Small intestine (tissue), 7 donors: ENCODE measurements at regions not wholly inside any gene's neighbourhood (a gene's known extent, or its start where the extent isn't known, plus 50 kb on each side); places are given as distances from the start of the nearest gene placed in this dataset.

Experiments
- DNase-seq, 2 donors: peaks; one replicate each; pipeline versions ENCODE4 v3.0.0 to v3.0.0-alpha.2; 2013
- FAIRE-seq: peaks from 2 replicates; lab custom pipeline; 2012; peaks lifted over from hg19 to GRCh38; lab: Jason Lieb, UNC
- H3K27ac ChIP-seq, 3 donors: one replicate each; pipeline ENCODE4 v1.5.1; 2013; ENCODE audit warnings: low read length in 2 of 3, mild to moderate bottlenecking in 2 of 3, control low read depth in 1 of 3, inconsistent platforms in 1 of 3, low read depth in 1 of 3, moderate library complexity in 1 of 3
- H3K27me3 ChIP-seq, 3 donors: one replicate each; pipeline ENCODE4 v1.6.1; 2013; ENCODE audit warnings: low read length in 3 of 3, inconsistent platforms in 1 of 3; ENCODE audit not compliant: control insufficient read depth in 3 of 3, insufficient read depth in 3 of 3
- H3K36me3 ChIP-seq, 3 donors: one replicate each; pipeline ENCODE4 v1.6.1; 2013; ENCODE audit warnings: low read length in 3 of 3, inconsistent platforms in 1 of 3, low read depth in 1 of 3, mild to moderate bottlenecking in 1 of 3, moderate library complexity in 1 of 3; ENCODE audit not compliant: control insufficient read depth in 3 of 3, insufficient read depth in 2 of 3
- H3K4me1 ChIP-seq, 3 donors: one replicate each; pipeline ENCODE4 v1.6.1; 2013; ENCODE audit warnings: low read length in 2 of 3, inconsistent platforms in 1 of 3, low read depth in 1 of 3, mild to moderate bottlenecking in 1 of 3, moderate library complexity in 1 of 3; ENCODE audit not compliant: control insufficient read depth in 3 of 3, insufficient read depth in 2 of 3
- H3K4me3 ChIP-seq, 3 donors: one replicate each; pipeline ENCODE4 v1.5.1; 2013; ENCODE audit warnings: low read length in 3 of 3, control low read depth in 1 of 3, inconsistent platforms in 1 of 3, low read depth in 1 of 3, mild to moderate bottlenecking in 1 of 3, moderate library complexity in 1 of 3
- H3K9me3 ChIP-seq, 2 donors: one replicate each; pipeline ENCODE4 v1.6.1; 2013; ENCODE audit warnings: low read depth in 1 of 2, low read length in 1 of 2; ENCODE audit not compliant: control insufficient read depth in 2 of 2, insufficient read depth in 1 of 2
- WGBS, 3 donors: extraction: QIAGEN DNeasy Blood & Tissue Kit; methylation state at CpG; one replicate each; pipeline ENCODE4 v1.1.7; 2013; 5-methylcytosine and 5-hydroxymethylcytosine counted together
- donor health status: healthy with polysubstance abuse.
- donor health status: control.
- donor health status: control.
- donor health status: Bipolar disorder and iron deficiency.
- donor health status: healthy.

GRCh38 chr10:64745565-64745964 lies 1224.4 kb downstream of the REEP3 start:
- H3K4me1 ChIP-seq, result peaks cover 0 to 3% (median 0%) of the 10 kb centered on the region in 3 donors
- H3K4me3 ChIP-seq, result no peak overlapping the region
- H3K9me3 ChIP-seq, result peaks cover 0 to 3% of the 10 kb centered on the region in 2 donors
- DNase-seq (peak in 1 of 2 donors; percentile 16), FAIRE-seq (no peak)
- no peaks in the 10 kb centered on the region for H3K36me3 ChIP-seq
- no peaks in the 10 kb centered on the region for H3K27me3 ChIP-seq
- WGBS, 3 donors, result 13 to 48% (median 36%) methylated on average over 1 of the region's 1 CpG
- no peak overlapping the region for H3K27ac ChIP-seq

DNA sequence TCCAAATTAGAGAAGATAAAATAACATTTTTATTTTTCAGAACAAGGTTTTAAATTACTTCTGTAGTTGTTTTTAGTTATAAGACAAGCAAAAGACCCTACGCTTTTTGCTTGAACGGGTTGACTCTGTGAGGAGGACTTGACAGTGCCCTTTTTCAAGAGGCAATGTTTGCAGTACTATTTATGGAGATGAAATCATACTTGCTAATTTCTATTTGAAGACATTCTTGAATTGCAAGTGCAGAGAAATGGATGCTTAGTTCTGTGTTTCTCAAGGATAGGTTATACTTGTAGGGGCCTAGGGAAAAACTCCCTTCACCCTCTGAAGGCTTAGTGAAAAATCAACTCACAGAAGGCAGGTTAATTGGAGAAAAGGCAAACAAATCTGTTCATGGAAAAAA lies 1229.5 kb downstream of the REEP3 start:
- H3K9me3 ChIP-seq, result no peaks in the 10 kb centered on the region
- WGBS, 3 donors, result 67 to 91% (median 90%) methylated on average over 2 of the region's 2 CpGs
- H3K4me3 ChIP-seq, result no peak overlapping the region
- H3K36me3 ChIP-seq, result no peaks in the 10 kb centered on the region
- H3K4me1 ChIP-seq, result no peaks in the 10 kb centered on the region
- FAIRE-seq (no peak), DNase-seq (no peak)
- H3K27me3 ChIP-seq, result no peaks in the 10 kb centered on the region
- no peak overlapping the region for H3K27ac ChIP-seq

- Histone ChIP-seq H3K9me3 (no peaks in the 10 kb centered on the region), H3K27ac (no peak overlapping the region), H3K4me1 (no peaks in the 10 kb centered on the region), H3K27me3 (no peaks in the 10 kb centered on the region), H3K36me3 (no peaks in the 10 kb centered on the region), H3K4me3 (no peak overlapping the region)
- DNase-seq (no peak), FAIRE-seq (no peak)
- 87 to 92% (median 92%) methylated on average over 2 of the region's 2 CpGs for WGBS, 3 donors
Measured at GRCh38 chr10:64753516-64753915, 1232.3 kb downstream of the REEP3 start.

DNA sequence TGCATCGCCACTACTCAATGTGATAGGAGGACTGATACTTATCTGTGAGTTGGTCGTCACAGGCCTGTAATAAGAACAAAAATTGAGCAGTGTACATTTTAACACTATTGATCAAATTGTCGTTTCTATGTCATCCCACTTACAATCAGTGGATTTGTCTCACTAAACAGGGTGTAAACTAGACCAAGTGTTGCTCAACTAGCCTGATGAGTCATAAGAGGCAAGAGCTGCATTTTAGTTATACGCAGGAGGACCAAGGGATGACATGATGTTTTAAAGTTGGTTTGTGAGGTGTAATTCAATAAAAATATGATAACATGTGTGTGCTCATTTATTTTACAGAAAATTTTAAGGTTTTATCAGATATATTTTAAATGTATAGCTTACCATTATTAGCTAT lies 1239.2 kb downstream of the REEP3 start:
- FAIRE-seq (no peak), DNase-seq (no peak)
- H3K27ac ChIP-seq, result no peak overlapping the region
- 74 to 81% (median 79%) methylated on average over 4 of the region's 4 CpGs for WGBS, 3 donors
- no peak overlapping the region for H3K4me3 ChIP-seq
- no peaks in the 10 kb centered on the region for H3K9me3 ChIP-seq
- H3K4me1 ChIP-seq, result no peaks in the 10 kb centered on the region
- no peaks in the 10 kb centered on the region for H3K27me3 ChIP-seq
- H3K36me3 ChIP-seq, result no peaks in the 10 kb centered on the region

DNA sequence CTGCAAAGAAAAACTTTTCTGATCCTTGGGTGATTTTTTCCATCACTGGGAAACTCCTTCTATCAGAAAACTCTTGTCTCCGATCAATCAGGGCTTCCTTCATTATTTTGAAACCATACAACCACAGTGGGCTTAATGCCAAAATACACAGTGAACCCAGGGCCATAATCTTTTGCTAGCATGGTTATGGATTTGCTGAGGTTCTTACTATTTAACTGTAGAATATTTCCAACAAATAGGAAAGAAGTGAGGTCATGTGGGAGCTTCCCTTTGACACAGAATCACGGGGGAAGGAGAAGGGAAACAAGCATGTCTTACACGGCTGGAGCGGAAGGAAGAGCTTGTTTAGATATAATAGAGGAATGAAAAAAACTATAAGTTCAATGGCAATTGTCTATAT lies 1241.7 kb downstream of the REEP3 start:
- no peaks in the 10 kb centered on the region for H3K27me3 ChIP-seq
- H3K9me3 ChIP-seq, result no peaks in the 10 kb centered on the region
- DNase-seq (no peak), FAIRE-seq (no peak)
- H3K4me3 ChIP-seq, result no peak overlapping the region
- 55 to 75% (median 64%) methylated on average over 4 of the region's 4 CpGs for WGBS, 3 donors
- no peaks in the 10 kb centered on the region for H3K36me3 ChIP-seq
- H3K4me1 ChIP-seq, result no peaks in the 10 kb centered on the region
- no peak overlapping the region for H3K27ac ChIP-seq

DNA sequence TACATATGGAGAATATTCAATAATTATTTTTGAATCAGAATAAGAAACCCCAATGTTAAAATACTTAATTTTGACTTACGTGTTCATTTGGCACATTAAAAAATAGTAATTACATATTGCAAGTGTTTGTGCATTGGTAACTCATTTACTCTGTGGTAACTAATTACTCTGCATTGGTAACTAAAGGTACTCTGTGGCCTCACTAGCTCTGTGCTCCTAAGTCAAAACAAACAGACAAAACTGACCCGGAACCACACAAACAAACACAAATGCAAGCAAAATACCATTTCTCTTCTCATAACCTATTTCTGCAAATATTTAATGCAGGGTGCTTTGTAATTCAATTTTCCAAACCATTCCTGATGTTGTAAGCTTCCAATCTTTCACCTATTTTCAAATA lies 1244.3 kb downstream of the REEP3 start:
- FAIRE-seq (no peak), DNase-seq (no peak)
- WGBS, 3 donors, result 70 to 80% (median 75%) methylated on average over 2 of the region's 2 CpGs

DNA sequence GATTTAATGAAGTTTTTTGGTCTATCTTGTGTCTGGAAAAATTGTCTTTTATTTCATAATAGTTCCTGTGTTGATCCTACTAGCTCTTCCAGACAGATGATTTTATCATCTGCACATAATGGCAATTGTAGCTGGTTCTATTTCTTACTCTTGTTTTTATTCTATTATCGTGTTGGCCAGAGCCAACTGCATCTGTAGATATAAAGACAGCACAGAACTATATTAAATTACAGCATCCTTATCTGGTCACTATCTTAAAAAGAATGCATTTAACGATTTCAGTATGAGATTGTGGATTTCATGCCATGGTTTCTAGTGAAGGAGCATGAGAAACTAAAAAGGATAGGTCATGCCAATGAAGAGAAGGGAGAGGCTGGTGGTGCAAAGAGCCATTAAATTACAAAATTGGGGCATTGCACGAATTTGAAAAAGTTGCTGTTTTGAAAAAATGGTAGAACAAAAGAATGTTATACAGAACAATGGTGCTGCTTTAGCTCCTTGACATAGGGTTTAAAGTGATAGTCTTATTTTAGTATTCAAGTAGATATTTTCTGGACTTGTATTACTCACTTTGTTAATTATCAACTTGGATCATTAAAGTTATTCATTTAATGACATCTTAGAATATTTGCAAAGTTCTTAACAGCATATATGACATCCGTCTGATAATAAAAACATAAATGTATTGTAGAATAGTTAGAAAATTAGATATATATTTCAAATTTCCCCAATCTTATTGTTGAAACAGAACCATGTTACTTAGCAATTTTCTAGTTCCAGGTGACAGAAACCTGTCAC lies 1250.3 kb downstream of the REEP3 start:
- WGBS, 3 donors, result 55 to 70% (median 57%) methylated on average over 4 of the region's 4 CpGs
- H3K36me3 ChIP-seq, result no peaks in the 10 kb centered on the region
- DNase-seq, result peak in 1 of 2 donors; percentile 42
- FAIRE-seq, result peak; percentile 65
- no peaks in the 10 kb centered on the region for H3K27me3 ChIP-seq
- no peak overlapping the region for H3K4me3 ChIP-seq
- H3K27ac ChIP-seq, result peak overlapping the region in 1 of 3 donors; percentile 67
- no peaks in the 10 kb centered on the region for H3K9me3 ChIP-seq
- peaks cover 0 to 7% (median 0%) of the 10 kb centered on the region in 3 donors for H3K4me1 ChIP-seq

More for the DNA sequence above, 1244.3 kb downstream of the REEP3 start:
- Histone ChIP-seq H3K27ac (no peak overlapping the region), H3K9me3 (no peaks in the 10 kb centered on the region), H3K36me3 (no peaks in the 10 kb centered on the region), H3K4me1 (no peaks in the 10 kb centered on the region), H3K27me3 (no peaks in the 10 kb centered on the region), H3K4me3 (no peak overlapping the region)

DNA sequence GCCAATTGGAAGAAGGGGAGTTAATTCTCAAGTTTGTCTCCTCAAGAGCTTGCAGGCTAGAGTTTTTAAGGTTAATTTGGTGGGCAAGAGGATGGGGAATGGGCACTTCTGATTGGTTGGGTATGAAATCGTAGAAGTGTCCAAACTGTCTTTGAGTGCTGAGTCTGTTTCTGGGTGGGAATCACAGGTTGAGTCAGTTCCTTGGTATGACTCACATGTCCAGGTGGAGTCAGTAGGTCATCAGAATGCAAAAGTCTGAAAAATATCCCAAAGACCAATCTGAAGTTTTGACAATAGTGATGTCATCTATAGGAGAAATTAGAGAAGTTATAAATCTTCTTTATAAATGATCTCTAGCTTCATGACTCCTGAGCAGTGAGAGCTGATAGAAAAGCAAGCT lies 1252.2 kb downstream of the REEP3 start:
- no peak for DNase-seq
- Histone ChIP-seq H3K27ac (no peak overlapping the region), H3K27me3 (no peaks in the 10 kb centered on the region), H3K9me3 (no peaks in the 10 kb centered on the region), H3K36me3 (no peaks in the 10 kb centered on the region), H3K4me1 (peaks cover 0 to 7% (median 0%) of the 10 kb centered on the region in 3 donors), H3K4me3 (no peak overlapping the region)
- FAIRE-seq, result no peak
- 83 to 90% (median 86%) methylated on average over 1 of the region's 1 CpG for WGBS, 3 donors
